Activated T-helper 1 cell treated with Interleukin-2 at 50 U/mL for 16 hours (primary cell): ENCODE measurements at regions not wholly inside any gene's neighbourhood (a gene's known extent, or its start where the extent isn't known, plus 50 kb on each side); places are given as distances from the start of the nearest gene placed in this dataset.
"Not testable (repeated sequence)": the region's sequence is repeated elsewhere in the genome, so short reads cannot be mapped to it uniquely, and the experiment has no call there.

ENCODE experiments used
- DNase-seq: peaks from one replicate; pipeline ENCODE4 v3.0.0-alpha.2; 2020; ENCODE audit warnings: low read depth

- no peak for DNase-seq
Observed at GRCh38 chr14:71397371-71397770, 490.1 kb downstream of the PCNX1 start.

- DNase-seq = no peak
Observed at GRCh38 chr14:71398450-71398849, 491.2 kb downstream of the PCNX1 start.

GRCh38 chr14:71399057-71399487 is 491.8 kb downstream of the PCNX1 start:
- DNase-seq = no peak

- no peak for DNase-seq
Observed at GRCh38 chr14:71400871-71401321, 493.6 kb downstream of the PCNX1 start.

- not testable (repeated sequence) for DNase-seq
Observed at GRCh38 chr14:71402415-71402814, 495.2 kb downstream of the PCNX1 start.

- DNase-seq = no peak
Observed at GRCh38 chr14:71403656-71404055, 496.4 kb downstream of the PCNX1 start.

- DNase-seq = no peak
Observed at GRCh38 chr14:71405676-71406075, 498.4 kb downstream of the PCNX1 start.

- no peak for DNase-seq
Observed at GRCh38 chr14:71408362-71409030, 501.2 kb downstream of the PCNX1 start.

GRCh38 chr14:71410578-71411284 is 503.5 kb downstream of the PCNX1 start:
- DNase-seq = no peak

- DNase-seq = no peak
Observed at GRCh38 chr14:71411285-71411595, 504.0 kb downstream of the PCNX1 start.

GRCh38 chr14:71411738-71412137 is 504.5 kb downstream of the PCNX1 start:
- no peak for DNase-seq

GRCh38 chr14:71414631-71415403 is 507.6 kb downstream of the PCNX1 start:
- DNase-seq = no peak

- DNase-seq = no peak
Observed at GRCh38 chr14:71415404-71415690, 508.1 kb downstream of the PCNX1 start.

GRCh38 chr14:71416392-71416791 is 509.1 kb downstream of the PCNX1 start:
- DNase-seq = no peak

- DNase-seq = no peak
Observed at GRCh38 chr14:71418532-71419245, 511.4 kb downstream of the PCNX1 start.

GRCh38 chr14:71423481-71423880 is 508.7 kb upstream of the RGS6 start:
- no peak for DNase-seq

GRCh38 chr14:71424941-71425340 is 507.3 kb upstream of the RGS6 start:
- no peak for DNase-seq

GRCh38 chr14:71426001-71426400 is 506.2 kb upstream of the RGS6 start:
- no peak for DNase-seq

- DNase-seq = no peak
Observed at GRCh38 chr14:71429902-71430301, 502.3 kb upstream of the RGS6 start.

GRCh38 chr14:71430321-71430677 is 501.9 kb upstream of the RGS6 start:
- no peak for DNase-seq

GRCh38 chr14:71430678-71431376 is 501.4 kb upstream of the RGS6 start:
- DNase-seq = no peak
